ENCODE measurements at regions not wholly inside any gene's neighbourhood (a gene's known extent, or its start where the extent isn't known, plus 50 kb on each side); places are given as distances from the start of the nearest gene placed in this dataset.

GRCh38 chr3:147925272-147925671 lies 516.1 kb downstream of the ZIC1 start:
- TF ChIP-seq POU2F2 (IDR thresholded peaks at IDR 0.05; ENCODE audit: low read depth, low read length): no peak
- TF ChIP-seq POLR2A (IDR thresholded peaks at IDR 0.05; ENCODE audit: low read depth, low read length): no peak
- TF ChIP-seq POLR2AphosphoS5 (IDR thresholded peaks at IDR 0.05; ENCODE audit: low read depth, low read length): no peak
- no peak for TF ChIP-seq TAF1 (IDR thresholded peaks at IDR 0.05; ENCODE audit: low read depth, low read length)

Measured in GM12891 (cell line).